Right ventricle myocardium inferior (tissue), 1 donor: ENCODE measurements at regions not wholly inside any gene's neighbourhood (a gene's known extent, or its start where the extent isn't known, plus 50 kb on each side); places are given as distances from the start of the nearest gene placed in this dataset.

Source experiments
- ATAC-seq: fragments of 200-7000 bp; cut with Tn5 transposase; one replicate; pipeline ENCODE4 v1.9.1; 2020; ENCODE audit warnings: mild to moderate bottlenecking, moderate library complexity
- DNase-seq: peaks from one replicate; pipeline ENCODE4 v3.0.0; 2021; ENCODE audit errors: missing footprints
- intact Hi-C: fragments of 100-400 bp; cut with DNase I; formaldehyde crosslinking; loops from one replicate; pipeline ENCODE4 v1.11.0; 2022
- donor health status: DM: no; HTN: yes; CAD: no; lungs with severe emphysema.

DNA sequence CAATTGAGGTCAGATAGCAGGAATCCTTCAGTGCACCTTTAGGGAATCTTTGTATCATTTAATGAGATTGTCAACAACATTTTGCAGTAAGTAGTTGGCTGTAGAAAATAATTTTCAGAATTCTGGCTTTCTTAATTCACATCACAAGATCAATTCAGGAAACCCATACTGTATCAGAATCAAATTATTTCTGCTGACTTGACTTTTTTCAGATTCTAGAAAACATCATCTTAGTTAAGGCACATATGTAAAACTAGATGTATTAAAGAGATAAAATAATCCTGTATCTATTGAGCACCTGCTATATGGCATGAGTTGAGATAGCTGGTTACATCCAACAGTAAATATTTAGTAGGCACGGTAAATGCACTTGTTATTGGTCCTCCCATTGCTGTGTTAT, 791.4 kb downstream of the TDRD15 start:
- intact Hi-C loops, result no loop called here
- ATAC-seq (no peak), DNase-seq (no peak)

GRCh38 chr2:21916934-21917522, 793.3 kb downstream of the TDRD15 start:
- DNase-seq, result no peak
- intact Hi-C loops, result no loop called here
- no peak for ATAC-seq

- intact Hi-C loops, result no loop called here
- no peak for DNase-seq
Observed at GRCh38 chr2:21920721-21921120, 797.0 kb downstream of the TDRD15 start.

DNA sequence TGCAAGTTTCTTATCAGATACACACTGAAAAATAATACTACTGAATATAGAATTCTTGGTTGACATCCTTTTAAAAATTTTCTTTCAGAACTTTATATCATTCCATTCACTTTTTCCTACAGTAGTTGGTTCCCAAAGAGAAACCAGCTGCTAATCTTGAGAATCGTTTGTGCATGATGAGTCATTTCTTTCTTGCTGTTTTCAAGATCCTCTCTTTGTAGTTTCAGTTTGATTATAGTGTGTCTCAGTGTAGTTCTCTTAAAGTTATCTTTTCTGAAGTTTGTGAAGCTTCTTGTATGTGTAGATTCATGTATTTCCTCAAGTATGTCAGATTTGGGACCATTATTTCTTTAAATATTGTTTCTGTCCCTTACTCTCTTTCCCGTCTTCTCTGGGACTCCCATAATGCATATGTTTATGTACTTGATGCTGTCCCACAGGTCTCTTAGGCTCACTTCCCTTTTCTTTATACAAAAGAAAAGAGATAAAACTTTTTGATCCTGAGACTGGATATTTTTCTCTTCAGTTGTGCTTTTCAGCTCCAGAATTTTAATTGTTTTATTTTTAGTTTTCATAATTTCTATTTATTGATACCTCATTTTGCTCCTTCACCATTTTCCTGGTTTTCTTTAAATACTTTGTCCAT, 801.0 kb downstream of the TDRD15 start:
- intact Hi-C loops, result no loop called here
- ATAC-seq (no peak), DNase-seq (no peak)

More at GRCh38 chr2:21920721-21921120, 797.0 kb downstream of the TDRD15 start:
- no peak for ATAC-seq

- DNase-seq (no peak), ATAC-seq (no peak)
- intact Hi-C loops, result no loop called here
Observed at GRCh38 chr2:21928292-21928691, 804.5 kb downstream of the TDRD15 start.

DNA sequence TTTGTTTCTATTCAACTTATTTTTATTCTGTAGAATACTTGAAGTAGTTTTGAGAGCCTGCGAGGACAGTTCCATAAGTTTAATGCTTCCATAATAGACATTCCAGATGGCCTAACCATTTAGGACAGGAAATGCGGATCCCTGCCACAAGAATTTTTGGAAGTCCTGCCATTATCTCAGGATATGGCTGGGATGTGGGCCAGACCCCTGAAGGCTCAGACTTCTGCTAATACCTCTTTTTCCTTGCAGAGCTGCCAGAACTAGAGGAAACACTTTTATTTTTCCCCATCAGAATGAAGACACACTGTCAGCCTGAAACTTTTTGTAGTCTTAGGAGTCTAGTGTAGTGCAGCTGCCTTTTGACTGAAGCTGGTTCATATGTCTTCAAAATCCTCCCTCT, 806.5 kb downstream of the TDRD15 start:
- DNase-seq, result no peak
- no peak for ATAC-seq
- intact Hi-C loops, result no loop called here

GRCh38 chr2:21939967-21940366, 816.2 kb downstream of the TDRD15 start:
- DNase-seq, result no peak
- ATAC-seq, result peak; percentile 39
- intact Hi-C loops, result no loop called here

DNA sequence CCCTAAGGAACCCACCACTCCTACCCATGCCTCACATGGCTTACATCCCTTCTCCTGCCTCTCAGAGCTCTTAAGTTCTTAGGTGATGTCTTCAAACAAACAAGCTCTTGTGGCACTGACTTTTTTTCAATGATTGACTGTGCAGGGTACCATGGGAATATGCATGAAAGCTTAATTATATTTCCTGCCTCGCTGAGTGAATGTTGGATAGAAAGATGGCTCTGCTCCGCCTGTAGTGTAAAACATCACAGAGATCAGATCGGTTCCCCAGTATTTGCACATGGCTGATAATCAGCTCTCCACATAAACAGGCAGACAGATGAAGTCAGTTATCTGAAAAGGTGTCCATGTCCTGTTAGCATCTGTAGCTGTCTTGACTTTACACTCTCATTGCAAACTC, 820.8 kb downstream of the TDRD15 start:
- no peak for ATAC-seq
- intact Hi-C loops, result no loop called here
- no peak for DNase-seq

GRCh38 chr2:21945658-21946057, 821.9 kb downstream of the TDRD15 start:
- intact Hi-C loops, result no loop called here
- DNase-seq (no peak), ATAC-seq (no peak)

DNA sequence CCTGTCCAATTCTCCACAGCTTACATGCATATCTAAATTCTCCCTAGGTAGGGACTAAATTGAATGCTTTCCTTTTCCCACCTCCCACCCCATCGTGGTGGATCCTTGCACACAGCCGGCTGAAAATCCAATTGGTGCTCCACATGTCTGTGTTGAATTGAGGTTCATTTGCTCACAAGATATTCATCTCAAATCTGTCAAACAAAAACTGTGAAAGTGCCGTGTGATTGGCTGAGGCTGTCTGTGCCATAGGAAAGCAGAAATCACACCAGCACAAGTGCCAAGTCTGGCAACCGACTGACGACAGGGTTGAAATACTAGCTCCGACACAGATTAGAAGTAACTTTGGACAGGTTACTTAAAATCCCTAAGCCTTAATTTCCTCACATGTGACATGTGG, 823.3 kb downstream of the TDRD15 start:
- intact Hi-C loops, result no loop called here
- no peak for DNase-seq
- ATAC-seq, result no peak

DNA sequence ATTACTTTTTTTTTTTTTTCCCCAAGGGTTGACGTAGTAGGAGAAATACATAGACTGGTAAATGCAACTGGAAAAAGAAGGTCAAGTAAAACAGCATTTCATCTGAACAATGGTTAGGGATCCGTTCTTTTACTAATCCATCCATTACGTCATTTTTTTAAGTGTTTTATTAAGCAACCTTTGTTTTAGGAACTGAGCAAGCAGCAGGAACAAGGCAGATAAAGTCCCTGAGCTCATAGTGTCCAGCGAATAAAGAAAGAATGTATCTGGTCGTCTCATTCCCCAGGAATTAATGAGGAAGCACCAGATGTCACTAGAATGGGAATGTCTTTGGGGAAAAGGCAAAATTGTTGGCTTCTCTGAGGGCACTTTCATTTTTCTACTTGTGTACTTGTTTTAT, 842.4 kb downstream of the TDRD15 start:
- intact Hi-C loops, result no loop called here
- peak; percentile 34 for ATAC-seq
- no peak for DNase-seq

GRCh38 chr2:21970971-21971370, 847.2 kb downstream of the TDRD15 start:
- DNase-seq (no peak), ATAC-seq (no peak)
- intact Hi-C loops, result no loop called here

DNA sequence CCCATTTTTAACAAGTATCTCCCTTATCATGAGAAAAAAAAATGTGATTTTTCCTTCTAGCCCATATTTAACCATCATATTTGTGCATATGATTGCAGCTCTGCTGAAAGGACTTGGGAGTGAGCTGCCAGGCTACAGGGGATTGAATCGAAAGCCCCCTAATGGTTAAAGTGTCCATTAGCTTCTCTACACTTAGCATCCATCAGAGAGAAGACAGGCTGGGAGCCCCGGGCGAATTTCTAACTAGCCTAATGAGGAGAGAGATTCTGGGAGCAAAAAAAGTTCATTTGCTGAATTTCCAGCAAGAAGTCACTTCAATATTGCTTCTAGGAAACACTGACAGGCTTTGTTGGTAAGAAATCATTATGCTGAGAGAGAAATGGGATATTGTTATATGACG, 848.8 kb downstream of the TDRD15 start:
- ATAC-seq, result no peak
- no peak for DNase-seq
- intact Hi-C loops, result no loop called here

- intact Hi-C loops, result no loop called here
- DNase-seq, result no peak
- ATAC-seq, result no peak
Observed at GRCh38 chr2:21981127-21981526, 857.4 kb downstream of the TDRD15 start.

- intact Hi-C loops, result no loop called here
- DNase-seq (no peak), ATAC-seq (no peak)
Observed at GRCh38 chr2:21993002-21993401, 869.2 kb downstream of the TDRD15 start.

GRCh38 chr2:21996339-21996738, 872.6 kb downstream of the TDRD15 start:
- intact Hi-C loops, result no loop called here
- ATAC-seq, result no peak

GRCh38 chr2:21999522-21999921, 875.8 kb downstream of the TDRD15 start:
- intact Hi-C loops, result no loop called here
- no peak for ATAC-seq
- DNase-seq, result no peak

More at GRCh38 chr2:21996339-21996738, 872.6 kb downstream of the TDRD15 start:
- DNase-seq, result no peak

GRCh38 chr2:22002066-22002465, 878.3 kb downstream of the TDRD15 start:
- no peak for DNase-seq
- no peak for ATAC-seq
- intact Hi-C loops, result no loop called here

DNA sequence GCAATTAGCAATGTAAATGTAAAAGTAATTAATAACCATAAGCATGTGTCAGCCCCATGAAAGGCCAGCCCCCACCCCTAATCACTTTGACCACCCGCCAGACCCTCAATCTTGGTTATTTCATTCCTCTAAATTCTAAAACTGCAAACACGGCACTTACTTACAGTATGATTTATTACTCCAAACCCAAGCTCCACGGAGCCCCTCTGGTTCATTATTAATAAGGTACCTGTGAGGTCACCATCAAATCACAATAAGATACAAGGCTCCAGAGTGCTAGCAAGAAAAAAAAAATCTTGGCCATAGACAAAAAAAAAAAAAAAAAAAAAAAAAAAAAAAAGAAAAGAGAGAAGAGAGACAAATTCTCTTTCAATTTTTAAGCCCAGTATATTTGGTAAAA, 879.5 kb downstream of the TDRD15 start:
- no peak for DNase-seq
- ATAC-seq, result no peak
- intact Hi-C loops, result no loop called here

DNA sequence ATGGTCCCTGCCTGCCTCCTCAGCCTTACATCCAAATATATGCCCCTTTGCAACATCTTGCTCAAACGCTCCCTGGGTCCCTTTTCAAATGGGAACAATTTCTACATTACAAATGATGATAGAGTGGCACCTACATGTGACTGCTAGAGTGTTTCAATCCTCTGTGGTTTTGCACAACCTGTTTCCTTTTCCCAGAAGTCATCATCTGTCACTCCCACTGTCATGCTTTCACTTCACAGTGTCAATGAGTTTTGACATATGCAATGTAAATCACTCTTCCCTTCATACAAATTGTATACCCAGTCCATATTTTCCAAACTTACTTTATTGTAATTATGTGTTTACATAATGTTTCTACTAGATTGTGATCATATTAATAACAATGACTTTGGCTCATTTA, 887.3 kb downstream of the TDRD15 start:
- ATAC-seq (no peak), DNase-seq (no peak)
- intact Hi-C loops, result no loop called here
